Spleen (tissue), 11 donors: ENCODE measurements at regions not wholly inside any gene's neighbourhood (a gene's known extent, or its start where the extent isn't known, plus 50 kb on each side); places are given as distances from the start of the nearest gene placed in this dataset.

Experiments
- DNase-seq: peaks from one replicate; pipeline ENCODE4 v3.0.0-alpha.2; 2020
- H3K27ac ChIP-seq, 8 donors: fragments of 200-600 bp; sonication (generic) in 7 of 8; 1 replicate in 4 of 8; 2 replicates in 4 of 8; pipeline versions ENCODE4 v1.5.0 to v1.8.0; 2016 to 2021; ENCODE audit warnings: inconsistent platforms in 4 of 8, mild to moderate bottlenecking in 4 of 8, moderate library complexity in 1 of 8
- H3K27me3 ChIP-seq, 7 donors: fragments of 200-600 bp; sonication (generic) in 6 of 7; replicated peaks in 1 of 7; 1 replicate in 4 of 7; 2 replicates in 3 of 7; pipeline versions ENCODE4 v1.5.0 to v1.8.0; 2016 to 2021; ENCODE audit warnings: inconsistent platforms in 3 of 7, mild to moderate bottlenecking in 1 of 7
- H3K36me3 ChIP-seq, 6 donors: fragments of 200-600 bp; sonication (generic) in 5 of 6; 1 replicate in 4 of 6; 2 replicates in 2 of 6; pipeline versions ENCODE4 v1.5.0 to v1.8.0; 2016 to 2021; ENCODE audit warnings: inconsistent platforms in 2 of 6
- H3K4me1 ChIP-seq, 6 donors: fragments of 200-600 bp; sonication (generic) in 5 of 6; 1 replicate in 3 of 6; 2 replicates in 3 of 6; pipeline versions ENCODE4 v1.5.0 to v1.8.0; 2016 to 2021; ENCODE audit warnings: inconsistent platforms in 3 of 6
- H3K4me3 ChIP-seq, 8 donors: fragments of 200-600 bp; sonication (generic) in 7 of 8; 1 replicate in 4 of 8; 2 replicates in 4 of 8; pipeline versions ENCODE4 v1.5.0 to v1.8.0; 2016 to 2021; ENCODE audit warnings: inconsistent platforms in 4 of 8, mild to moderate bottlenecking in 4 of 8, moderate library complexity in 2 of 8
- H3K9me3 ChIP-seq, 8 donors: fragments of 200-600 bp; sonication (generic) in 7 of 8; 1 replicate in 4 of 8; 2 replicates in 4 of 8; pipeline versions ENCODE4 v1.5.0 to v1.8.0; 2016 to 2021; ENCODE audit warnings: inconsistent platforms in 4 of 8
- CTCF ChIP-seq, 11 experiments: fragments of 200-600 bp in 7 of 11; fragments of 450-650 bp in 4 of 11; sonication (generic) in 4 of 11; IDR thresholded peaks in 8 of 11; conservative IDR thresholded peaks in 3 of 11; 1 replicate in 7 of 11; 2 replicates in 4 of 11; pipeline versions ENCODE4 v1.4.0 to v1.8.0; 2016 to 2021; ENCODE audit warnings: antibody characterized with exemption in 11 of 11, inconsistent platforms in 4 of 11, mild to moderate bottlenecking in 1 of 11
- POLR2A ChIP-seq, 3 donors: fragments of 450-650 bp; IDR thresholded peaks; one replicate each; pipeline ENCODE4 v1.5.1; 2017; ENCODE audit warnings: antibody characterized with exemption in 3 of 3, mild to moderate bottlenecking in 1 of 3
- POLR2AphosphoS5 ChIP-seq, 3 donors: sonication (generic); formaldehyde crosslinking; IDR thresholded peaks; one replicate each; pipeline ENCODE4 v1.5.1; 2017; ENCODE audit warnings: antibody characterized with exemption in 3 of 3
- WGBS, 5 donors: extraction: QIAGEN DNeasy Blood & Tissue Kit in 3 of 5; methylation state at CpG; one replicate each; pipeline versions ENCODE4 v1.1.5 to v1.1.7; 2013 to 2018; 5-methylcytosine and 5-hydroxymethylcytosine counted together
- intact Hi-C: fragments of 100-400 bp; cut with DNase I; formaldehyde crosslinking; loops from one replicate; pipeline ENCODE4 v1.15.0; 2023; ENCODE audit warnings: low total_unique reads
- donor health status: healthy with polysubstance abuse.
- donor health status: DM: no; HTN: no; CAD: no; lungs with moderate emphysema.
- donor health status: DM: no; HTN: no; CAD: no.
- donor health status: Bipolar disorder and iron deficiency.
- donor health status: healthy.
- donor health status: DM: no; HTN: no; CAD: no.
- donor health status: DM: yes; HTN: yes; CAD: no.

GRCh38 chr3:182465301-182466185, 327.8 kb upstream of the ATP11B start:
- intact Hi-C loops = no loop called here
- H3K4me1 ChIP-seq = no peaks in the 10 kb centered on the region
- TF ChIP-seq CTCF (IDR thresholded peaks at IDR 0.05 in 8 of 11, conservative IDR thresholded peaks at IDR 0.05 in 3 of 11) (no peak), POLR2A (IDR thresholded peaks at IDR 0.05) (no peak), POLR2AphosphoS5 (IDR thresholded peaks at IDR 0.05) (no peak)
- peaks cover 0 to 12% (median 0%) of the 10 kb centered on the region in 8 donors for H3K9me3 ChIP-seq
- no peak overlapping the region for H3K27ac ChIP-seq
- no peak overlapping the region for H3K4me3 ChIP-seq
- WGBS, 5 donors = 75 to 91% (median 87%) methylated on average over 3 of the region's 3 CpGs
- no peaks in the 10 kb centered on the region for H3K27me3 ChIP-seq
- H3K36me3 ChIP-seq = no peaks in the 10 kb centered on the region
- DNase-seq = no peak

- H3K4me3 ChIP-seq = no peak overlapping the region
- WGBS, 5 donors = 85 to 97% (median 93%) methylated on average over 2 of the region's 2 CpGs
- TF ChIP-seq POLR2AphosphoS5 (IDR thresholded peaks at IDR 0.05) (no peak), POLR2A (IDR thresholded peaks at IDR 0.05) (no peak), CTCF (IDR thresholded peaks at IDR 0.05 in 8 of 11, conservative IDR thresholded peaks at IDR 0.05 in 3 of 11) (no peak)
- no peak for DNase-seq
- no peak overlapping the region for H3K27ac ChIP-seq
- H3K9me3 ChIP-seq = no peaks in the 10 kb centered on the region
- no peaks in the 10 kb centered on the region for H3K4me1 ChIP-seq
- H3K36me3 ChIP-seq = no peaks in the 10 kb centered on the region
- H3K27me3 ChIP-seq = no peaks in the 10 kb centered on the region
- intact Hi-C loops = no loop called here
Observed at GRCh38 chr3:182469086-182469485, 324.2 kb upstream of the ATP11B start.

- H3K27ac ChIP-seq = no peak overlapping the region
- H3K4me3 ChIP-seq = no peak overlapping the region
- H3K9me3 ChIP-seq = no peaks in the 10 kb centered on the region
- H3K36me3 ChIP-seq = no peaks in the 10 kb centered on the region
- H3K4me1 ChIP-seq = no peaks in the 10 kb centered on the region
- 69 to 85% (median 79%) methylated on average over 1 of the region's 1 CpG for WGBS, 5 donors
- no peak for TF ChIP-seq POLR2AphosphoS5 (IDR thresholded peaks at IDR 0.05)
- TF ChIP-seq POLR2A (IDR thresholded peaks at IDR 0.05) = no peak
- no peak for TF ChIP-seq CTCF (IDR thresholded peaks at IDR 0.05 in 8 of 11, conservative IDR thresholded peaks at IDR 0.05 in 3 of 11)
- DNase-seq = no peak
- H3K27me3 ChIP-seq = no peaks in the 10 kb centered on the region
- intact Hi-C loops = no loop called here
Observed at GRCh38 chr3:182470187-182470586, 323.1 kb upstream of the ATP11B start.

GRCh38 chr3:182473191-182473710, 320.1 kb upstream of the ATP11B start:
- TF ChIP-seq CTCF (IDR thresholded peaks at IDR 0.05 in 8 of 11, conservative IDR thresholded peaks at IDR 0.05 in 3 of 11) (no peak), POLR2A (IDR thresholded peaks at IDR 0.05) (no peak), POLR2AphosphoS5 (IDR thresholded peaks at IDR 0.05) (no peak)
- Histone ChIP-seq H3K4me3 (no peak overlapping the region), H3K36me3 (no peaks in the 10 kb centered on the region), H3K27ac (no peak overlapping the region), H3K9me3 (no peaks in the 10 kb centered on the region), H3K27me3 (no peaks in the 10 kb centered on the region), H3K4me1 (no peaks in the 10 kb centered on the region)
- intact Hi-C loops = no loop called here
- no peak for DNase-seq
- 64 to 83% (median 74%) methylated on average over 1 of the region's 1 CpG for WGBS, 5 donors
